ENCODE measurements at regions not wholly inside any gene's neighbourhood (a gene's known extent, or its start where the extent isn't known, plus 50 kb on each side); places are given as distances from the start of the nearest gene placed in this dataset.

GRCh38 chr1:229028987-229029878 is 241.7 kb upstream of the RAB4A start:
- Mint-ChIP-seq H3K36me3 (ENCODE audit: low read depth) (no peaks in the 10 kb centered on the region), H3K4me3 (no peak overlapping the region), H3K27ac (no peak overlapping the region), H3K9me3 (peaks cover 11% of the 10 kb centered on the region), H3K4me1 (ENCODE audit: low read depth) (no peaks in the 10 kb centered on the region), H3K27me3 (ENCODE audit: insufficient read depth) (no peaks in the 10 kb centered on the region; the same call in 1 of the 2 replicates)
- no peak for TF ChIP-seq CTCF (IDR thresholded peaks at IDR 0.05)
- DNase-seq: no peak

GRCh38 chr1:229029879-229030235 is 241.1 kb upstream of the RAB4A start:
- no peak for DNase-seq
- H3K36me3 Mint-ChIP-seq (ENCODE audit: low read depth): no peaks in the 10 kb centered on the region
- H3K4me3 Mint-ChIP-seq: no peak overlapping the region
- H3K27ac Mint-ChIP-seq: no peak overlapping the region
- H3K4me1 Mint-ChIP-seq (ENCODE audit: low read depth): no peaks in the 10 kb centered on the region
- peaks cover 11% of the 10 kb centered on the region for H3K9me3 Mint-ChIP-seq
- no peak for TF ChIP-seq CTCF (IDR thresholded peaks at IDR 0.05)
- H3K27me3 Mint-ChIP-seq (ENCODE audit: insufficient read depth): no peaks in the 10 kb centered on the region; the same call in 1 of the 2 replicates

GRCh38 chr1:229030630-229031029 is 240.3 kb upstream of the RAB4A start:
- no peak for TF ChIP-seq CTCF (IDR thresholded peaks at IDR 0.05)
- no peaks in the 10 kb centered on the region for H3K36me3 Mint-ChIP-seq (ENCODE audit: low read depth)
- H3K27me3 Mint-ChIP-seq (ENCODE audit: insufficient read depth): no peaks in the 10 kb centered on the region; the same call in 1 of the 2 replicates
- H3K4me3 Mint-ChIP-seq: no peak overlapping the region
- no peak for DNase-seq
- no peak overlapping the region for H3K27ac Mint-ChIP-seq
- peaks cover 14% of the 10 kb centered on the region for H3K9me3 Mint-ChIP-seq
- H3K4me1 Mint-ChIP-seq (ENCODE audit: low read depth): no peaks in the 10 kb centered on the region

- H3K27ac Mint-ChIP-seq: no peak overlapping the region
- H3K9me3 Mint-ChIP-seq: peaks cover 16% of the 10 kb centered on the region
- no peaks in the 10 kb centered on the region; the same call in 1 of the 2 replicates for H3K27me3 Mint-ChIP-seq (ENCODE audit: insufficient read depth)
- H3K4me3 Mint-ChIP-seq: no peak overlapping the region
- H3K4me1 Mint-ChIP-seq (ENCODE audit: low read depth): no peaks in the 10 kb centered on the region
- DNase-seq: no peak
- no peak for TF ChIP-seq CTCF (IDR thresholded peaks at IDR 0.05)
- no peaks in the 10 kb centered on the region for H3K36me3 Mint-ChIP-seq (ENCODE audit: low read depth)
Measured at GRCh38 chr1:229031061-229031460, 239.8 kb upstream of the RAB4A start.

GRCh38 chr1:229031481-229032341 is 239.2 kb upstream of the RAB4A start:
- H3K36me3 Mint-ChIP-seq (ENCODE audit: low read depth): no peaks in the 10 kb centered on the region
- DNase-seq: no peak
- peaks cover 23% of the 10 kb centered on the region for H3K9me3 Mint-ChIP-seq
- no peaks in the 10 kb centered on the region for H3K4me1 Mint-ChIP-seq (ENCODE audit: low read depth)
- H3K27ac Mint-ChIP-seq: no peak overlapping the region
- H3K4me3 Mint-ChIP-seq: no peak overlapping the region
- no peaks in the 10 kb centered on the region; the same call in 1 of the 2 replicates for H3K27me3 Mint-ChIP-seq (ENCODE audit: insufficient read depth)
- no peak for TF ChIP-seq CTCF (IDR thresholded peaks at IDR 0.05)

All from HFFc6 (cell line).